ENCODE measurements at regions not wholly inside any gene's neighbourhood (a gene's known extent, or its start where the extent isn't known, plus 50 kb on each side); places are given as distances from the start of the nearest gene placed in this dataset.
"Not testable (repeated sequence)": the region's sequence is repeated elsewhere in the genome, so short reads cannot be mapped to it uniquely, and the experiment has no call there.

DNA sequence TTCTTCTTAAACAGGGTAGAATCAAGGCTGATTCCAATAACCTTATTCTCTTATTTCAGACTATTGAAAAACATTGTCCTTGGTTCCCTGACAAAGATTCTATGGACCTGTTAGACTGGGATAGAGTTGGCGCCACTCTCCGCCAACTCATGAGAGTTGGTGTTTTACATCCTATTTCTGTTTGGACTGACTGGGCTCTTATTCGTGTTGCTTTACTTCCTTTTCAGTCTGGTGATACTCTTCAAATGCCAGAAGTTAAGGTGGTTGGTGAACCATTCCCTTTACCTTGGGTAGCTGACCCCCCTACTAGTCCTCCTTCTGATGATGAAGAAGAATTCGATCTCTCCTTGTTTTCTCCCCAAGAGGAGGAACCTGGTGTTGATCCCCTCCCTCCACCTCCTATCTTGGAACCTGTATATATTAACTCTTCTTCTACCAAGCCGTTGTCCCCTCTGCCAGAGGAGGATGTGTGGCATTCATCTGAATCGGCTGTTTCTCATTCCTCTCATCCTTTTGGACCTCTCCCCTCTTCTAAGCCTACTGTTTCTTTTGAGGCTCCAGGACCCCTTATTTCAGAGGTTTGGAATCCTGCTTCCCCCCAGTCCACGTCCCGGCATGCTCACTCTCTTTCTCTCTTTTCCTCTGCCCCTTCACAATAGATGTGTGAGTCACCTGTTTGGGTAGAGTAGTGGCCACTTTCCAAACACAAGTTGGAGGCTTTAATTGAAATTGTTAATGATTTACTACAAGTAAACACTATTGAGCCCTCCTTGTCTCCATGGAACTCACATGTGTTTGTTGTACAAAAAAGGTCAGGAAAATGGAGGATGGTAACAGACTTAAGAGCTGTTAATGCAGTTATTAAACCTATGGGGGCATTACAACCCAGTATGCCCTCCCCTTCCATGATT is 585.7 kb downstream of the NSUN3 start:
- TF ChIP-seq, protein P1, sequence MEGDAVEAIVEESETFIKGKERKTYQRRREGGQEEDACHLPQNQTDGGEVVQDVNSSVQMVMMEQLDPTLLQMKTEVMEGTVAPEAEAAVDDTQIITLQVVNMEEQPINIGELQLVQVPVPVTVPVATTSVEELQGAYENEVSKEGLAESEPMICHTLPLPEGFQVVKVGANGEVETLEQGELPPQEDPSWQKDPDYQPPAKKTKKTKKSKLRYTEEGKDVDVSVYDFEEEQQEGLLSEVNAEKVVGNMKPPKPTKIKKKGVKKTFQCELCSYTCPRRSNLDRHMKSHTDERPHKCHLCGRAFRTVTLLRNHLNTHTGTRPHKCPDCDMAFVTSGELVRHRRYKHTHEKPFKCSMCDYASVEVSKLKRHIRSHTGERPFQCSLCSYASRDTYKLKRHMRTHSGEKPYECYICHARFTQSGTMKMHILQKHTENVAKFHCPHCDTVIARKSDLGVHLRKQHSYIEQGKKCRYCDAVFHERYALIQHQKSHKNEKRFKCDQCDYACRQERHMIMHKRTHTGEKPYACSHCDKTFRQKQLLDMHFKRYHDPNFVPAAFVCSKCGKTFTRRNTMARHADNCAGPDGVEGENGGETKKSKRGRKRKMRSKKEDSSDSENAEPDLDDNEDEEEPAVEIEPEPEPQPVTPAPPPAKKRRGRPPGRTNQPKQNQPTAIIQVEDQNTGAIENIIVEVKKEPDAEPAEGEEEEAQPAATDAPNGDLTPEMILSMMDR (conservative IDR thresholded peaks at IDR 0.05; ENCODE audit: low read depth, low read length), result not testable (repeated sequence)
- TF ChIP-seq EZH2 (IDR thresholded peaks at IDR 0.05; ENCODE audit: borderline replicate concordance, low read depth, low read length, poor library complexity, severe bottlenecking), result not testable (repeated sequence)

All from A673 (cell line).